ENCODE measurements at regions not wholly inside any gene's neighbourhood (a gene's known extent, or its start where the extent isn't known, plus 50 kb on each side); places are given as distances from the start of the nearest gene placed in this dataset.

- Histone ChIP-seq H3K36me3 (no peaks in the 10 kb centered on the region), H3K9me3 (no peaks in the 10 kb centered on the region), H3K27ac (peak overlapping the region; percentile 74), H3K4me3 (ENCODE audit: low read depth in 1 of 2, low read length in 1 of 2) (no peak overlapping the region), H3K27me3 (no peaks in the 10 kb centered on the region), H3K4me1 (ENCODE audit: control insufficient read depth in 1 of 2, insufficient read depth in 1 of 2, low read depth in 1 of 2, low read length in 1 of 2) (peaks cover 50 to 72% of the 10 kb centered on the region in 2 experiments)
- TF ChIP-seq CTCF (IDR thresholded peaks at IDR 0.05) = no peak
Observed at GRCh38 chr9:134978272-134978671, 60.6 kb upstream of the FCN1 start.

- peaks cover 9% of the 10 kb centered on the region for H3K27me3 ChIP-seq
- peak overlapping the region; percentile 74 for H3K27ac ChIP-seq
- peaks cover 45 to 62% of the 10 kb centered on the region in 2 experiments for H3K4me1 ChIP-seq (ENCODE audit: control insufficient read depth in 1 of 2, insufficient read depth in 1 of 2, low read depth in 1 of 2, low read length in 1 of 2)
- no peak overlapping the region for H3K4me3 ChIP-seq (ENCODE audit: low read depth in 1 of 2, low read length in 1 of 2)
- no peaks in the 10 kb centered on the region for H3K9me3 ChIP-seq
- TF ChIP-seq CTCF (IDR thresholded peaks at IDR 0.05) = no peak
- H3K36me3 ChIP-seq = no peaks in the 10 kb centered on the region
Observed at GRCh38 chr9:134980516-134980915, 62.8 kb upstream of the FCN1 start.

GRCh38 chr9:134980991-134981390 is 63.3 kb upstream of the FCN1 start:
- H3K9me3 ChIP-seq = no peaks in the 10 kb centered on the region
- peak overlapping the region; percentile 74 for H3K27ac ChIP-seq
- no peak overlapping the region for H3K4me3 ChIP-seq (ENCODE audit: low read depth in 1 of 2, low read length in 1 of 2)
- H3K4me1 ChIP-seq (ENCODE audit: control insufficient read depth in 1 of 2, insufficient read depth in 1 of 2, low read depth in 1 of 2, low read length in 1 of 2) = peaks cover 40 to 58% of the 10 kb centered on the region in 2 experiments
- TF ChIP-seq CTCF (IDR thresholded peaks at IDR 0.05) = no peak
- H3K36me3 ChIP-seq = no peaks in the 10 kb centered on the region
- H3K27me3 ChIP-seq = peaks cover 9% of the 10 kb centered on the region

GRCh38 chr9:134981829-134982228 is 64.1 kb upstream of the FCN1 start:
- Histone ChIP-seq H3K4me3 (ENCODE audit: low read depth in 1 of 2, low read length in 1 of 2) (no peak overlapping the region), H3K36me3 (no peaks in the 10 kb centered on the region), H3K9me3 (no peaks in the 10 kb centered on the region), H3K4me1 (ENCODE audit: control insufficient read depth in 1 of 2, insufficient read depth in 1 of 2, low read depth in 1 of 2, low read length in 1 of 2) (peaks cover 33 to 49% of the 10 kb centered on the region in 2 experiments), H3K27ac (no peak overlapping the region), H3K27me3 (peaks cover 9% of the 10 kb centered on the region)
- no peak for TF ChIP-seq CTCF (IDR thresholded peaks at IDR 0.05)

GRCh38 chr9:134982311-134982710 is 64.6 kb upstream of the FCN1 start:
- H3K36me3 ChIP-seq = no peaks in the 10 kb centered on the region
- H3K27ac ChIP-seq = no peak overlapping the region
- no peaks in the 10 kb centered on the region for H3K9me3 ChIP-seq
- H3K4me3 ChIP-seq (ENCODE audit: low read depth in 1 of 2, low read length in 1 of 2) = no peak overlapping the region
- H3K27me3 ChIP-seq = peaks cover 9% of the 10 kb centered on the region
- peaks cover 32 to 47% of the 10 kb centered on the region in 2 experiments for H3K4me1 ChIP-seq (ENCODE audit: control insufficient read depth in 1 of 2, insufficient read depth in 1 of 2, low read depth in 1 of 2, low read length in 1 of 2)
- TF ChIP-seq CTCF (IDR thresholded peaks at IDR 0.05) = no peak

GRCh38 chr9:134983074-134983473 is 65.4 kb upstream of the FCN1 start:
- no peaks in the 10 kb centered on the region for H3K9me3 ChIP-seq
- peaks cover 15% of the 10 kb centered on the region for H3K27me3 ChIP-seq
- H3K4me1 ChIP-seq (ENCODE audit: control insufficient read depth in 1 of 2, insufficient read depth in 1 of 2, low read depth in 1 of 2, low read length in 1 of 2) = peaks cover 28 to 40% of the 10 kb centered on the region in 2 experiments
- H3K27ac ChIP-seq = no peak overlapping the region
- no peak overlapping the region for H3K4me3 ChIP-seq (ENCODE audit: low read depth in 1 of 2, low read length in 1 of 2)
- peak; percentile 86 for TF ChIP-seq CTCF (IDR thresholded peaks at IDR 0.05)
- H3K36me3 ChIP-seq = no peaks in the 10 kb centered on the region

Measured in neutrophil (primary cell).